Central memory CD4-positive, alpha-beta T cell (primary cell): ENCODE measurements at regions not wholly inside any gene's neighbourhood (a gene's known extent, or its start where the extent isn't known, plus 50 kb on each side); places are given as distances from the start of the nearest gene placed in this dataset.
"Not testable (repeated sequence)": the region's sequence is repeated elsewhere in the genome, so short reads cannot be mapped to it uniquely, and the experiment has no call there.

Experiments
- DNase-seq: peaks from one replicate; pipeline ENCODE4 v3.0.0; 2022

GRCh38 chr1:197985351-197985750 lies 68.2 kb downstream of the LHX9 start:
- DNase-seq: no peak

DNA sequence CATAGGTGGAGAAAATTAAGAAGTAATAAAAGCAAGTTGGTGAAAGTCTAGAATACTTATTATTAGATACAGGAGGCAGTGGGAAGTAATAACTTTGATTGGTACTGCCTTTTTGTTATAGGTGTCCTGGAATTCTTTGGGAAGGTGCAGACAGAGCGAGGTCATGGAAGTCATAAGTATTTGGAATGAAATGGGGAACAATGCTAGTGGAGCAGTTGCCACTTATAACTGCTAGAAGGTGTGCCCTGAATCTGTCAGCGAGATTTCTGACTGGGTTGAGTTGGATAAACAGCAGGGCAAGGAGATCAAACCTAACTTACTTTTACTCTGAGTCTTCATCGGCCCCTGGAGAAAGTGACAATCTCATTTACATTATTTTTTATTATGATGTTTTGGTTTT lies 69.6 kb downstream of the LHX9 start:
- DNase-seq: no peak

GRCh38 chr1:197987294-197987693 lies 70.1 kb downstream of the LHX9 start:
- DNase-seq: no peak

- not testable (repeated sequence) for DNase-seq
Measured at GRCh38 chr1:197988581-197988980, 71.4 kb downstream of the LHX9 start.

DNA sequence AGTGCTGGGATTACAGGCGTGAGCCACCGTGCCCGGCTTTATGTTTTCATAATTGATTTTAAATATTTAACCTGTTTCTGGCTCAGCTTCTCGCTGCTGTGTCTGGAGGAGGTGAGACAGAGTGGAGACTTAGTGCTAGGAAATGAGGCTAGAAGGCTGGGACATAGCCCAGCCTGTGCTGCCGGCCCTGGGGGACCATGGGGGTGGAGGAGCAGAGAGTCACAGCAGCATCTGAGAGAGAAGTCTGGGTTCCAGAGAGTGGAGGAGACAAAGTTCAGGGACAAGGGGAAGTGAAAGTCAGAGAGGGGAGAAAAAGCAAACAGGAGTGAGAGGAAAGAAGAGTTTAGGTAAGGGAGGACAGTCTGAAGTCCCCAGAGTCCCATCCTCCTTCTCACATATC lies 71.9 kb downstream of the LHX9 start:
- DNase-seq: no peak

- DNase-seq: no peak
Measured at GRCh38 chr1:197991594-197991993, 74.4 kb downstream of the LHX9 start.

- no peak for DNase-seq
Measured at GRCh38 chr1:197994907-197995407, 77.8 kb downstream of the LHX9 start.

DNA sequence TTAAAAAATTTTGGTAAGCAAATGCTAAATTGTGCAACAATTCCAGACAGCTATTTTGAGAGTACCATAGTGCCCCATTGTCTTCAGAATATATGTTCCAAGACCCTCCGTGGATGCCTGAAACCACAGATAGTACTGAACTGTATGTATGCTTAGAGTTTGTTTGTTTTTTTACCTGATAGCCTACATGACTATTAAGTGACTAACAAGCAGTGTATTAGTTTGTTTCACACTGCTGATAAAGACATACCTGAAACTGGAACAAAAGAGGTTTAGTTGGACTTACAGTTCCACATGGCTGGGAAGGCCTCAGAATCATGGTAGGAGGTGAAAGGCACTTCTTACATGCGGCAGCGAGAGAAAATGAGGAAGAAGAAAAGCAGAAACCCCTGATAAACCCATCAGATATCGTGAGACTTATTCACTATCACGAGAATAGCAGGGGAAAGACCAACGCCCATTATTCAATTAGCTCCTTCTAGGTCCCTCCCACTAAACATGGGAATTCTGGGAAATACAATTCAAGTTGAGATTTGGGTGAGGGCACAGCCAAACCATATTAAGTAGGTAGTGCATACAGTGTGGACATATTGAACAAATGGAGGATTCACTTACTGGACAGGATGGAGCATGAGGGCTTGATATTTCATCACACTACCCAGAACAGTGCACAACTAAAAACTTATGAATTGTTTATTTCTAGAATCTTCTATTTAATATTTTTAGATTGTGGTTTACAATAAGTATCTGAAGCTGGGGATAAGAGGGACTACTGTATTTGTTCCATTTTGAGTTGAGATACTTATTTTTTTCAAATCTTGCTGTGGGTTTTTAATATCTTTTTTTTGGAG lies 78.5 kb downstream of the LHX9 start:
- DNase-seq: no peak

GRCh38 chr1:197996259-197996512 lies 79.0 kb downstream of the LHX9 start:
- not testable (repeated sequence) for DNase-seq

- no peak for DNase-seq
Measured at GRCh38 chr1:197998110-197998509, 80.9 kb downstream of the LHX9 start.

- no peak for DNase-seq
Measured at GRCh38 chr1:198001776-198002408, 84.7 kb downstream of the LHX9 start.

- no peak for DNase-seq
Measured at GRCh38 chr1:198003468-198003867, 86.3 kb downstream of the LHX9 start.

DNA sequence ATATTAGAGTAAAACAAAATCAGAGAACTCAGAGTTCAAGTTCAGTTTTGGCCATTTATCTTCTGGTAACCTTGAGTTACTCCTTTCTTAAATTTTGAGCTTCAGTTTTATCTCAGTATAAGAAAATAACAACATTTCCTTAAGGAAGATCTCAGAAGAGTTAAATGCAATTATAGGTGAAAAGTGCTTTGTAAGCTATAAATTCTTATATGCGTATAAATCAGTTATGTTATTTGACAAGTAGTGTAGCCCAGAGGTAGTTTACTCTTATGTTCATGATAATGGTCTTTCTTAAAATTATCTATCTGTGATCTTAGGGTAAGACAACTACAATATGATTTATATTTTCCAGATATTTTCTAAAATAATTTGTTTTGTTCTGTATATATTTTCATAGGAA lies 89.8 kb downstream of the LHX9 start:
- DNase-seq: no peak

GRCh38 chr1:198007687-198008607 lies 90.8 kb downstream of the LHX9 start:
- no peak for DNase-seq

DNA sequence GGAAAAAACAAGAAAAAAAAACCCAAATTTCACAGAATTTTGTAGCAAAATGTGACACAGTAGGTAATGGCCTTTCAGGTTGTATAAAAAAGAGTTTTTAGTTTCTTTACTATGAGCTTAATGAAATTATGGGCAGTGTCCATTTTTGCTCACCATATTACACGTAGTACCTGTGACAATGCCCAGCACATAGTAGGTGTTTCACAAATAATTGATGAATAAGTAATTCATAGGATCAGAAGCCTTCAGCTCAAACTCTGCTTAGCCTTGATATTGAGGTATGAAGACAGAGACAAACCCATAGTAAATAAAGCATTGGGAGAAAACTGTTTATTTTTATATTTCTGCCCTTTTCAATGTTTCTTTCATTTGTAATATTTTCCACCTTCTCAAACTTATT lies 97.2 kb downstream of the LHX9 start:
- no peak for DNase-seq

DNA sequence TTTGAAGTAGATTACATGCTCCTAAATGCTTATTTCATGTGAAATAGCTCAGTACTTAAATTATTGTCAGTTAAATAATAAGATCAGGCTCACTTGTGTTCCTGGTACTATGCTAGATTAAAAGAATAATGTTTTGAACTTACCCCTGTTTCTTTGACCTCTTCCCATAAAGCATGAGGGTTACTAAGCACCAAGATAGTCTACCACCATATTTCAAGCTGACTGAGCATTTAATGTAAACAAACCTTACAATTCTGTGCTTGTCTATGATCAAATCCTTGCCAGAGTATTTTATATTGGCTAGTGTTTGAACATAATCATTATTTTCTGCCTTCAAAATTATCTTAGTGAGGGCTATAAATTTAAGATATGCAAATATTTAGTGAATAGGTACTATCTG lies 98.1 kb downstream of the LHX9 start:
- no peak for DNase-seq

DNA sequence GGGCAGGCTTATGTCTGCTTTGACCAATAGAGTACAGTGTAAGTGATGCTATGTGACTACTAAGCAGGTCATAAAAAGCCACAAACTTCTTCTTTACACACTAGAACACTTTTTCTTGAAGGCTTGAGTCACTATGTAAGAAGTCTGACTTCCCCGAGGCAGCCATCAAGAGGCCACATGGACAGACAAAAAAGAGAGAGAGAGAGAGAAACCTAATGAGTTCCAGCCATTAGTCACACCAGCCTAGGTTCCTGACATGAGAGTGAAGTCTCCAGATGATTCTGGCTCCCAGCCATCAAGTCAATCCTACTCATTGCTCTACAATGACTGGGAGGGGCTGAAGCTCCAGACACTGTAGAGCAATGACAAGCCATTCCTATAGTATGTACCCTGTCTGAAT lies 101.4 kb downstream of the LHX9 start:
- no peak for DNase-seq

DNA sequence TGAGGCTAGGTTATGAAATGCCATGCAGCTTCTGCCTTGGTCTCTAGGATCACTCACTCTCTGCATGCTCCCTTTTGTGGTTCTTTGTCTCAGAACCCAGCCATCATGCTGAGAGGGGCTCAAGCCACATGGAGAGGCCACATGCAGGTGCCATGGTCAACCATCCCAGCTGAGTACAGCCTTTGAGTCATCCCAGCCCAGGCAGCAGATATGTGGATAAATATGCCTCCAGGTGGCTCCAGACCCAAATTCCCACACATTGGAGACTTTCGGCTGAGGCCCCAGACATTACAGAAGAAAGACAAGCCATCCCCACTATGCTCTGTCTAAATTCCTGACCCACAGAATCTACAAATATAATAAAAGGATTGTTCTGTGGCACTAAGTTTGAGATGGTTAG lies 102.0 kb downstream of the LHX9 start:
- no peak for DNase-seq

DNA sequence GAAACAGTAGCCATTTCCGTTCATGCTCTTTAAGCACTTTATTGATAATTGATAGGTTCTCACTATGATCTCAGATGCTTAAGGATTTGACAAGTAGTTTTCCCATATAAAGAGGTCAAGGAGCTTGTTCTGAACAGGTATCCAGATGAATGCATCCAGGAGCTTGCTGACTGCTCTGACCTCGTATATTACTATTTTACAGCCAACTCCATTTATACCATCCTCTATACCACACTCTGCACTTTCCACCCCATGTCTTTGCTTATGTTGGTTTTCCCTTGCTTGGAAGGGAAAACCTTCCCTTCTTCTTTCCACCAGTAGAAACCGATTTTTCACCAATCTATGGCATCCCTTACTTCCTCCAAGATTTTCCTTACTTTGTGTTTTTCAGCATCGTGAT lies 107.2 kb downstream of the LHX9 start:
- no peak for DNase-seq

DNA sequence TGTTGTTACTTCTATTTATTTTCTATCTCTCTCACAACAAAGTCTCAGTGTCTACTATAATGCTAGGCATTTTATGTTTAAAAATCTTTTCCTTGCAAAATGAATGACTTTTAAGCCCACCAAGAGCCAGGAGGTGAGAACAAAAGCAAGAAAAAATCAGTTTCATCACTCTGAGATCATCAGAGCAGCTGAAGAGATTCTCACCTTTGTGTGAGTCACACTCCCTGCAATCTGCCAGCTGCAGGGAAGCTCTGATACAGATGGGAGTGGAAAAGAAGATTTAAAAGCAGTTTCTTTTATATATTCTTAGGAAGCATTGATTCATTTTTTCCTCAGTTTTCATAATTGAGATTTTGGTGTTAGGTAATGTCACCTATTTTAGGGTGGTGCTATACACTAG lies 107.6 kb downstream of the LHX9 start:
- no peak for DNase-seq

DNA sequence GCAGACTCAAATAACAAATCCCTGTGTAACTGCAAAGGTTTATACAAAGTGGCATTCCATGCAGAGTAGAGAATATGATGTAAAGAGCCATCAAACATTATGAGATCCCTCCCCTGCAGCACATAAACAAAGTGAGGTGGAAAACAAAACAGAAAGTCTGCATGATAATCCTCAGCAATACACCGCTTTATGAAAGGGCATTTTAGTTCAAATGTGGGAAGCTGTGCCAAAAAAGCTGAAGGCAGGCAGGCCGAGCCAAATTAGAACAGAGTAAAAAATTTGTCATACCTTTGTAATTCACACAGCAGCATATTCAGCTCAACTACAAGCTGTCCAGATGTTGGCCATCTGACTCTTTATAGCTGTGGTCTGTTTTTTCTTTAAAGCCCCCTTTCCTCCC lies 113.5 kb downstream of the LHX9 start:
- no peak for DNase-seq

DNA sequence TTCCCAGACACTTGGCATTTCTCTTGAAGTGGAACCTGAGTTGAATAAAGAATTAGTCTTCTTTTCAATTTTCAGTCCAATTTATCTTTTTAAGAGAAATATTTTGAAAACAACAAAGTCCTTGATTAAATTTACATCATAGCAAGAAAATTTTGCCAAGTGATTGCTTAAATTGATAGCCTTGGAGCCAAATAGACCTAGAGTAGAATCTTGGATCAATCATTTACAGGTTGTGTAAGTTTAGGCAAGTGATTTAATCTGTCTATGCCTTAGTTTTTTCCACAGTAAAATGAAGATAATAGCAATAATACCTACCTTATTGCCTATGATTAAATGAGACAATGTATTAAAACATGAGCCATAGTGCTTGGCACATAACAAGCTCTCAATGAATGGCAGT lies 113.9 kb downstream of the LHX9 start:
- DNase-seq: no peak

- DNase-seq: no peak
Measured at GRCh38 chr1:198032668-198033067, 115.5 kb downstream of the LHX9 start.

GRCh38 chr1:198040880-198041279 lies 115.9 kb upstream of the NEK7 start:
- DNase-seq: no peak
